IMR-90 (cell line): ENCODE measurements at regions not wholly inside any gene's neighbourhood (a gene's known extent, or its start where the extent isn't known, plus 50 kb on each side); places are given as distances from the start of the nearest gene placed in this dataset.

Experiments used
- ATAC-seq: fragments of 200-7000 bp; cut with Tn5 transposase; 2 replicates; pipeline ENCODE4 v1.9.1; 2020; ENCODE audit warnings: low read depth, mild to moderate bottlenecking, moderate library complexity
- BruUV-seq: library from RNA; stranded (reverse); fragments of 400-500 nt; replicated peaks from 2 replicates; lab custom pipeline; 2021; lab: Mats Ljungman, UMichigan
- CTCF ChIA-PET: fragments of 300-600 bp; formaldehyde crosslinking; extraction: SDS; loops from one replicate; lab custom pipeline; 2021; ENCODE audit warnings: antibody characterized with exemption; lab: Yijun Ruan, JAX
- POLR2A ChIA-PET: fragments of 300-600 bp; sonication (Branson Sonifier 250); formaldehyde crosslinking; loops from one replicate; lab custom pipeline; 2022; ENCODE audit warnings: antibody characterized with exemption; ENCODE audit not compliant: unreplicated experiment; lab: Charles Lee
- DNase-seq: peaks from one replicate; pipeline ENCODE4 v3.0.0; 2013
- H2AFZ ChIP-seq: replicated peaks from 2 replicates; pipeline ENCODE3; 2013; ENCODE audit warnings: low read length, mild to moderate bottlenecking; ENCODE audit not compliant: poor library complexity
- H2AK5ac ChIP-seq: 2 replicates; pipeline ENCODE4 v1.6.1; 2013; ENCODE audit warnings: low read depth, low read length, inconsistent platforms
- H2AK9ac ChIP-seq: replicated peaks from 2 replicates; pipeline ENCODE3; 2013; ENCODE audit warnings: mild to moderate bottlenecking, low read depth, low read length, moderate library complexity; ENCODE audit not compliant: poor library complexity
- H2BK120ac ChIP-seq: 2 replicates; pipeline ENCODE4 v1.6.1; 2013; ENCODE audit warnings: low read depth, low read length, inconsistent platforms
- H2BK15ac ChIP-seq: 3 replicates; pipeline ENCODE4 v1.6.1; 2013; ENCODE audit warnings: low read depth, low read length, inconsistent platforms
- H2BK20ac ChIP-seq: 2 replicates; pipeline ENCODE4 v1.6.1; 2013; ENCODE audit warnings: low read depth, mild to moderate bottlenecking, inconsistent platforms, low read length, moderate library complexity
- H2BK5ac ChIP-seq: 2 replicates; pipeline ENCODE4 v1.6.1; 2013; ENCODE audit warnings: mild to moderate bottlenecking, low read depth, low read length, inconsistent platforms; ENCODE audit not compliant: poor library complexity, severe bottlenecking
- H3K14ac ChIP-seq: replicated peaks from 2 replicates; pipeline ENCODE4 v1.6.1; 2013; ENCODE audit warnings: low read depth, low read length, inconsistent platforms
- H3K18ac ChIP-seq: 2 replicates; pipeline ENCODE4 v1.6.1; 2013; ENCODE audit warnings: low read depth, low read length, control low read depth
- H3K23ac ChIP-seq: 2 replicates; pipeline ENCODE4 v1.6.1; 2013; ENCODE audit warnings: low read depth, low read length, inconsistent platforms
- H3K27ac ChIP-seq: 2 replicates; pipeline ENCODE4 v1.5.1; 2013; ENCODE audit warnings: mild to moderate bottlenecking, control low read depth, low read length; ENCODE audit not compliant: insufficient read depth
- H3K27me3 ChIP-seq: 2 replicates; pipeline ENCODE4 v1.6.1; 2013; ENCODE audit warnings: low read length; ENCODE audit not compliant: control insufficient read depth, insufficient read depth
- H3K36me3 ChIP-seq: 2 replicates; pipeline ENCODE4 v1.6.1; 2013; ENCODE audit warnings: low read length, mixed read lengths; ENCODE audit not compliant: control insufficient read depth, insufficient read depth
- H3K4ac ChIP-seq: 2 replicates; pipeline ENCODE4 v1.6.1; 2013; ENCODE audit warnings: low read depth, low read length, inconsistent platforms
- H3K4me1 ChIP-seq: 2 replicates; pipeline ENCODE4 v1.6.1; 2013; ENCODE audit warnings: low read length, mixed read lengths; ENCODE audit not compliant: control insufficient read depth, insufficient read depth
- H3K4me2 ChIP-seq: 2 replicates; pipeline ENCODE4 v1.6.1; 2013; ENCODE audit warnings: low read depth, mild to moderate bottlenecking, control low read depth, low read length, moderate library complexity
- H3K4me3 ChIP-seq: 2 replicates; pipeline ENCODE4 v1.5.1; 2013; ENCODE audit warnings: low read depth, mild to moderate bottlenecking, control low read depth, low read length, moderate library complexity; ENCODE audit not compliant: insufficient read depth
- H3K56ac ChIP-seq: 2 replicates; pipeline ENCODE4 v1.6.1; 2013; ENCODE audit warnings: low read length, inconsistent platforms; ENCODE audit not compliant: insufficient read depth; ENCODE audit errors: extremely low read depth
- H3K79me1 ChIP-seq, 2 experiments: 2 replicates each; pipeline ENCODE4 v1.6.1; 2013; ENCODE audit warnings: low read length in 2 of 2, inconsistent platforms in 1 of 2, low read depth in 1 of 2
- H3K9ac ChIP-seq: 2 replicates; pipeline ENCODE4 v1.6.1; 2013; ENCODE audit warnings: low read depth, low read length, control low read depth
- H3K9me1 ChIP-seq: 2 replicates; pipeline ENCODE4 v1.6.1; 2013; ENCODE audit warnings: low read length, inconsistent platforms; ENCODE audit not compliant: insufficient read depth
- H3K9me3 ChIP-seq: 2 replicates; pipeline ENCODE4 v1.6.1; 2013; ENCODE audit warnings: low read length; ENCODE audit not compliant: control insufficient read depth, insufficient read depth
- H4K20me1 ChIP-seq: 2 replicates; pipeline ENCODE4 v1.6.1; 2013; ENCODE audit warnings: low read length, inconsistent platforms; ENCODE audit not compliant: insufficient read depth
- H4K5ac ChIP-seq: 2 replicates; pipeline ENCODE4 v1.6.1; 2013; ENCODE audit warnings: mild to moderate bottlenecking, low read depth, low read length, control low read depth
- H4K8ac ChIP-seq, 2 experiments: 2 replicates each; pipeline ENCODE4 v1.6.1; 2013; ENCODE audit warnings: low read depth in 2 of 2, low read length in 2 of 2, control low read depth in 1 of 2, inconsistent platforms in 1 of 2
- H4K91ac ChIP-seq: 2 replicates; pipeline ENCODE4 v1.6.1; 2013; ENCODE audit warnings: low read depth, low read length, inconsistent platforms; ENCODE audit not compliant: insufficient read depth
- BHLHE40 ChIP-seq: fragments of 150-350 bp; IDR thresholded peaks from 2 replicates; pipeline ENCODE4 v1.6.1; 2016; ENCODE audit warnings: mild to moderate bottlenecking, low read depth, low read length
- CTCF ChIP-seq: conservative IDR thresholded peaks from 2 replicates; pipeline ENCODE4 v1.5.1; 2012; ENCODE audit warnings: mild to moderate bottlenecking, low read depth, low read length, improper control_type of control experiment
- FOS ChIP-seq: fragments of 150-350 bp; IDR thresholded peaks from 2 replicates; pipeline ENCODE4 v1.6.1; 2016; ENCODE audit warnings: low read depth, low read length
- MAZ ChIP-seq: IDR thresholded peaks from 2 replicates; pipeline ENCODE4 v1.6.1; 2012; ENCODE audit warnings: low read depth, mild to moderate bottlenecking, low read length, improper control_type of control experiment, moderate library complexity, borderline replicate concordance
- MXI1 ChIP-seq: IDR thresholded peaks from 2 replicates; pipeline ENCODE4 v1.6.1; 2012; ENCODE audit warnings: low read depth, mild to moderate bottlenecking, low read length, moderate library complexity, borderline replicate concordance
- RAD21 ChIP-seq: IDR thresholded peaks from 2 replicates; pipeline ENCODE4 v1.6.1; 2012; ENCODE audit warnings: low read length, improper control_type of control experiment
- RFX5 ChIP-seq: IDR thresholded peaks from 2 replicates; pipeline ENCODE4 v1.8.0; 2012; ENCODE audit warnings: low read depth, mild to moderate bottlenecking, low read length, moderate library complexity
- USF2 ChIP-seq: fragments of 150-350 bp; IDR thresholded peaks from 2 replicates; pipeline ENCODE4 v1.6.1; 2017; ENCODE audit warnings: mild to moderate bottlenecking, antibody characterized with exemption, low read length, low read depth
- WGBS, 2 experiments: methylation state at CpG; one replicate each; pipeline versions ENCODE4 v1.1.5 to v1.1.7; 2013; ENCODE audit warnings: missing lambda C conversion rate in 2 of 2; ENCODE audit not compliant: insufficient read length in 1 of 2; ENCODE audit errors: extremely low coverage in 2 of 2; 5-methylcytosine and 5-hydroxymethylcytosine counted together
- dilution Hi-C: fragments of 300-500 bp; cut with HindIII; formaldehyde crosslinking; loops from one replicate; pipeline ENCODE4 v1.14.3; 2018; ENCODE audit warnings: low sequenced_read_pairs; ENCODE audit not compliant: unreplicated experiment
- in situ Hi-C: fragments of 300-500 bp; cut with MboI; formaldehyde crosslinking; loops from 3 replicates; pipeline ENCODE4 v1.14.3; 2019; ENCODE audit warnings: low sequenced_read_pairs, inconsistent platforms, mixed read lengths
- intact Hi-C: fragments of 100-400 bp; cut with micrococcal nuclease; formaldehyde crosslinking; loops from 2 replicates; pipeline ENCODE4 v1.10.0; 2022

- Histone ChIP-seq H4K8ac (no peak overlapping the region), H3K4me3 (no peak overlapping the region), H4K5ac (no peak overlapping the region), H3K27me3 (no peaks in the 10 kb centered on the region), H3K14ac (no peak overlapping the region), H3K4me1 (no peaks in the 10 kb centered on the region), H2BK5ac (no peak overlapping the region), H3K18ac (no peak overlapping the region), H3K56ac (no peak overlapping the region), H2AK9ac (no peak overlapping the region), H3K36me3 (no peaks in the 10 kb centered on the region), H3K9me3 (peaks cover 42% of the 10 kb centered on the region), H3K79me1 (no peaks in the 10 kb centered on the region), H3K9me1 (no peaks in the 10 kb centered on the region), H3K27ac (no peak overlapping the region), H3K23ac (no peak overlapping the region), H2AFZ (no peak overlapping the region), H4K20me1 (no peaks in the 10 kb centered on the region), H2BK120ac (no peak overlapping the region), H2AK5ac (no peak overlapping the region), H4K91ac (no peak overlapping the region), H3K4me2 (no peak overlapping the region), H2BK15ac (no peak overlapping the region), H2BK20ac (no peak overlapping the region), H3K4ac (no peak overlapping the region), H3K9ac (no peak overlapping the region)
- TF ChIP-seq USF2 (no peak), MXI1 (no peak), RFX5 (no peak), FOS (no peak), RAD21 (no peak), BHLHE40 (no peak), MAZ (no peak), CTCF (no peak)
- intact Hi-C loops: no loop called here
- BruUV-seq: no TSS peak
- ChIA-PET CTCF (no interaction called here), POLR2A (no interaction called here)
- ATAC-seq (no peak), DNase-seq (no peak)
- 4% methylated on average over 3 of the region's 16 CpGs; no CpG with 5 or more reads in 1 of the 2 experiments for WGBS, 2 experiments
- dilution Hi-C loops: no loop called here
- in situ Hi-C loops: no loop called here
Observed at GRCh38 chr1:5658340-5659316, 333.6 kb downstream of the NPHP4 start.
